H9 (cell line): ENCODE measurements at regions not wholly inside any gene's neighbourhood (a gene's known extent, or its start where the extent isn't known, plus 50 kb on each side); places are given as distances from the start of the nearest gene placed in this dataset.

Experiments
- DNase-seq: peaks from one replicate; pipeline ENCODE4 v3.0.0-alpha.2; 2017
- H2AFZ ChIP-seq: one replicate; pipeline ENCODE4 v1.6.1; 2013; ENCODE audit warnings: mild to moderate bottlenecking, low read length, control low read depth, moderate library complexity
- H2AK5ac ChIP-seq: 2 replicates; pipeline ENCODE4 v1.6.1; 2013; ENCODE audit warnings: low read length, control low read depth, mixed read lengths; ENCODE audit not compliant: insufficient read length
- H2BK120ac ChIP-seq: one replicate; pipeline ENCODE4 v1.6.1; 2013; ENCODE audit warnings: low read depth, mild to moderate bottlenecking, low read length, control low read depth, inconsistent platforms; ENCODE audit not compliant: poor library complexity, severe bottlenecking
- H2BK12ac ChIP-seq: 2 replicates; pipeline ENCODE4 v1.6.1; 2013; ENCODE audit warnings: low read length, control low read depth, mixed read lengths, low read depth; ENCODE audit not compliant: insufficient read length
- H2BK15ac ChIP-seq: 2 replicates; pipeline ENCODE4 v1.6.1; 2013; ENCODE audit warnings: low read depth, low read length, control low read depth
- H2BK20ac ChIP-seq: one replicate; pipeline ENCODE4 v1.6.1; 2013; ENCODE audit warnings: low read depth, mild to moderate bottlenecking, low read length, control low read depth, inconsistent platforms; ENCODE audit not compliant: poor library complexity, severe bottlenecking
- H2BK5ac ChIP-seq: 2 replicates; pipeline ENCODE4 v1.6.1; 2013; ENCODE audit warnings: low read length, control low read depth, mixed read lengths; ENCODE audit not compliant: insufficient read length
- H3K14ac ChIP-seq: 2 replicates; pipeline ENCODE4 v1.6.1; 2013; ENCODE audit warnings: low read length, control low read depth; ENCODE audit not compliant: insufficient read depth
- H3K18ac ChIP-seq: 2 replicates; pipeline ENCODE4 v1.6.1; 2013; ENCODE audit warnings: low read depth, mild to moderate bottlenecking, mixed read lengths, low read length, control low read depth; ENCODE audit not compliant: insufficient read length
- H3K23ac ChIP-seq: 2 replicates; pipeline ENCODE4 v1.6.1; 2013; ENCODE audit warnings: low read length, control low read depth, mixed read lengths, low read depth; ENCODE audit not compliant: insufficient read length
- H3K23me2 ChIP-seq: 2 replicates; pipeline ENCODE4 v1.6.1; 2013; ENCODE audit warnings: low read depth, mild to moderate bottlenecking, mixed read lengths, low read length, control low read depth; ENCODE audit not compliant: insufficient read length, poor library complexity, severe bottlenecking
- H3K27ac ChIP-seq: 2 replicates; pipeline ENCODE4 v1.5.1; 2013; ENCODE audit warnings: low read length, control low read depth, mixed read lengths, low read depth; ENCODE audit not compliant: insufficient read length
- H3K27me3 ChIP-seq: 2 replicates; pipeline ENCODE4 v1.6.1; 2013; ENCODE audit warnings: low read length, control low read depth, inconsistent platforms; ENCODE audit not compliant: insufficient read depth
- H3K4ac ChIP-seq: 2 replicates; pipeline ENCODE4 v1.6.1; 2013; ENCODE audit warnings: low read depth, mild to moderate bottlenecking, control low read depth, inconsistent platforms, low read length, moderate library complexity
- H3K4me1 ChIP-seq: 2 replicates; pipeline ENCODE4 v1.6.1; 2013; ENCODE audit warnings: low read length, control low read depth, inconsistent platforms; ENCODE audit not compliant: insufficient read depth
- H3K4me2 ChIP-seq: 2 replicates; pipeline ENCODE4 v1.6.1; 2013; ENCODE audit warnings: low read length, control low read depth, mixed read lengths; ENCODE audit not compliant: insufficient read length, insufficient read depth
- H3K56ac ChIP-seq: 2 replicates; pipeline ENCODE4 v1.6.1; 2013; ENCODE audit warnings: low read depth, mild to moderate bottlenecking, mixed read lengths, low read length, control low read depth; ENCODE audit not compliant: insufficient read length
- H3K79me1 ChIP-seq: 2 replicates; pipeline ENCODE4 v1.6.1; 2013; ENCODE audit warnings: low read depth, mild to moderate bottlenecking, moderate library complexity, low read length, control low read depth, inconsistent platforms; ENCODE audit not compliant: insufficient read depth, poor library complexity, severe bottlenecking
- H3K79me2 ChIP-seq: 2 replicates; pipeline ENCODE4 v1.6.1; 2013; ENCODE audit warnings: low read length, control low read depth, inconsistent platforms; ENCODE audit not compliant: insufficient read depth
- H3K9ac ChIP-seq: 2 replicates; pipeline ENCODE4 v1.6.1; 2013; ENCODE audit warnings: low read length, control low read depth, mixed read lengths; ENCODE audit not compliant: insufficient read length; ENCODE audit errors: extremely low read depth
- H3K9me3 ChIP-seq: one replicate; pipeline ENCODE4 v1.6.1; 2013; ENCODE audit warnings: low read depth, low read length, inconsistent platforms; ENCODE audit not compliant: control insufficient read depth
- H3T11ph ChIP-seq: one replicate; pipeline ENCODE4 v1.6.1; 2013; ENCODE audit warnings: mild to moderate bottlenecking, low read length, control low read depth, inconsistent platforms
- H4K20me1 ChIP-seq: one replicate; pipeline ENCODE4 v1.6.1; 2013; ENCODE audit not compliant: control insufficient read depth, insufficient read length, insufficient read depth
- H4K5ac ChIP-seq: 2 replicates; pipeline ENCODE4 v1.6.1; 2013; ENCODE audit warnings: low read depth, mild to moderate bottlenecking, mixed read lengths, low read length, control low read depth; ENCODE audit not compliant: insufficient read length
- H4K8ac ChIP-seq: replicated peaks from 2 replicates; pipeline ENCODE4 v1.6.1; 2013; ENCODE audit warnings: low read length, control low read depth, mixed read lengths, low read depth; ENCODE audit not compliant: insufficient read length
- H4K91ac ChIP-seq: 2 replicates; pipeline ENCODE4 v1.6.1; 2013; ENCODE audit warnings: low read depth, mild to moderate bottlenecking, moderate library complexity, mixed read lengths, low read length, control low read depth; ENCODE audit not compliant: insufficient read length
- H3K27ac Mint-ChIP-seq, 3 experiments: 2 replicates in 2 of 3; 3 replicates in 1 of 3; pipeline ENCODE4 v1.8.0; 2020 to 2021; ENCODE audit warnings: mixed read lengths in 3 of 3, mild to moderate bottlenecking in 1 of 3, moderate library complexity in 1 of 3
- H3K27me3 Mint-ChIP-seq: 2 replicates; pipeline ENCODE4 v1.8.0; 2021; ENCODE audit warnings: low read depth, mild to moderate bottlenecking, moderate library complexity, mixed read lengths
- H3K36me3 Mint-ChIP-seq, 3 experiments: 2 replicates in 2 of 3; 3 replicates in 1 of 3; pipeline ENCODE4 v1.8.0; 2020 to 2021; ENCODE audit warnings: low read depth in 3 of 3, mixed read lengths in 3 of 3; ENCODE audit not compliant: insufficient read depth in 1 of 3
- H3K4me1 Mint-ChIP-seq, 2 experiments: 2 replicates each; pipeline ENCODE4 v1.8.0; 2020; ENCODE audit warnings: mixed read lengths in 2 of 2
- H3K4me3 Mint-ChIP-seq, 2 experiments: 2 replicates in 1 of 2; 3 replicates in 1 of 2; pipeline ENCODE4 v1.8.0; 2020 to 2021; ENCODE audit warnings: mild to moderate bottlenecking in 2 of 2, mixed read lengths in 2 of 2, moderate library complexity in 1 of 2
- H3K9me3 Mint-ChIP-seq, 2 experiments: 2 replicates in 1 of 2; 3 replicates in 1 of 2; pipeline ENCODE4 v1.8.0; 2020; ENCODE audit warnings: mild to moderate bottlenecking in 2 of 2, mixed read lengths in 2 of 2, moderate library complexity in 1 of 2
- CTCF ChIP-seq: fragments of 200-600 bp; sonication (generic); conservative IDR thresholded peaks from 3 replicates; pipeline ENCODE4 v1.8.0; 2021; ENCODE audit warnings: antibody characterized with exemption, mild to moderate bottlenecking
- WGBS: extraction: QIAGEN DNeasy Blood & Tissue Kit; methylation state at CpG from one replicate; pipeline ENCODE4 v1.1.7; 2013; ENCODE audit warnings: missing lambda C conversion rate, low lambda C conversion rate, mixed read lengths; ENCODE audit not compliant: insufficient read length; ENCODE audit errors: extremely low coverage; 5-methylcytosine and 5-hydroxymethylcytosine counted together

- H2BK120ac ChIP-seq = no peak overlapping the region
- H2AFZ ChIP-seq = no peak overlapping the region
- no peaks in the 10 kb centered on the region for H3K27me3 ChIP-seq
- no peaks in the 10 kb centered on the region for H4K20me1 ChIP-seq
- no peak overlapping the region for H3K23ac ChIP-seq
- Mint-ChIP-seq H3K9me3 (no peaks in the 10 kb centered on the region), H3K27ac (no peak overlapping the region), H3K4me3 (no peak overlapping the region), H3K4me1 (peaks cover 15 to 16% of the 10 kb centered on the region in 2 experiments), H3K27me3 (no peaks in the 10 kb centered on the region), H3K36me3 (no peaks in the 10 kb centered on the region; a peak in 1 of 7 replicates)
- WGBS = no CpG with 5 or more reads among the region's 14 CpGs
- no peaks in the 10 kb centered on the region for H3K23me2 ChIP-seq
- H3K56ac ChIP-seq = no peak overlapping the region
- no peak overlapping the region for H4K5ac ChIP-seq
- H3K79me2 ChIP-seq = no peaks in the 10 kb centered on the region
- no peak for TF ChIP-seq CTCF
- H3K9me3 ChIP-seq = no peaks in the 10 kb centered on the region
- H3K18ac ChIP-seq = no peak overlapping the region
- H3K9ac ChIP-seq = no peak overlapping the region
- no peak for DNase-seq
- no peak overlapping the region for H4K8ac ChIP-seq
- H2BK12ac ChIP-seq = no peak overlapping the region
- no peak overlapping the region for H2BK20ac ChIP-seq
- H2BK15ac ChIP-seq = no peak overlapping the region
- no peaks in the 10 kb centered on the region for H3K79me1 ChIP-seq
- no peak overlapping the region for H3K4me2 ChIP-seq
- H4K91ac ChIP-seq = no peak overlapping the region
- H3K4me1 ChIP-seq = no peaks in the 10 kb centered on the region; the same call in 1 of the 2 replicates
- no peak overlapping the region for H3K14ac ChIP-seq
- H2BK5ac ChIP-seq = no peak overlapping the region
- H3K4ac ChIP-seq = no peak overlapping the region
- H2AK5ac ChIP-seq = no peak overlapping the region
- H3K27ac ChIP-seq = no peak overlapping the region
- H3T11ph ChIP-seq = no peak overlapping the region
Measured at GRCh38 chr15:94080989-94081605, 150.3 kb upstream of the MCTP2 start.
